ENCODE measurements at regions not wholly inside any gene's neighbourhood (a gene's known extent, or its start where the extent isn't known, plus 50 kb on each side); places are given as distances from the start of the nearest gene placed in this dataset.

GRCh38 chr4:136768213-136768924 is 763.9 kb downstream of the PCDH18 start:
- no peaks in the 10 kb centered on the region for H3K4me1 ChIP-seq (ENCODE audit: control insufficient read depth in 2 of 2, insufficient read depth in 2 of 2, low read length in 2 of 2)
- no peaks in the 10 kb centered on the region for H3K9me3 ChIP-seq (ENCODE audit: control extremely low read depth in 1 of 3, control insufficient read depth in 2 of 3, insufficient read depth in 1 of 3, low read length in 2 of 3)
- POLR2A ChIA-PET, result no interaction called here
- Mint-ChIP-seq H3K4me1 (no peaks in the 10 kb centered on the region), H3K27me3 (no peaks in the 10 kb centered on the region), H3K4me3 (no peak overlapping the region), H3K9me3 (ENCODE audit: insufficient read depth) (no peaks in the 10 kb centered on the region), H3K27ac (no peak overlapping the region)
- no peaks in the 10 kb centered on the region for H3K27me3 ChIP-seq (replicated peaks in 1 of 4; ENCODE audit: control extremely low read depth in 1 of 4, control insufficient read depth in 3 of 4, insufficient read depth in 4 of 4, low read length in 3 of 4)
- H2AFZ ChIP-seq (ENCODE audit: insufficient read depth, low read depth, low read length, poor library complexity, severe bottlenecking), result no peak overlapping the region
- intact Hi-C loops (cut with micrococcal nuclease), result no loop called here
- no peak overlapping the region for H3K27ac ChIP-seq (ENCODE audit: low read length in 2 of 2)
- no peaks in the 10 kb centered on the region for H3K36me3 ChIP-seq (replicated peaks in 1 of 2; ENCODE audit: control extremely low read depth in 1 of 2, control insufficient read depth in 1 of 2, extremely low read depth in 1 of 2, insufficient read depth in 2 of 2, low read length in 1 of 2)
- no peak for ATAC-seq (ENCODE audit: low read depth)
- TF ChIP-seq EZH2 (IDR thresholded peaks at IDR 0.05; ENCODE audit: borderline replicate concordance, insufficient read depth, low read depth, low read length, poor library complexity, severe bottlenecking) (no peak), CTCF (IDR thresholded peaks at IDR 0.05) (no peak)
- no peaks in the 10 kb centered on the region for H3K79me2 ChIP-seq (ENCODE audit: control insufficient read depth, insufficient read depth, low read length)
- no peak overlapping the region for H3K4me2 ChIP-seq (replicated peaks; ENCODE audit: low read depth, low read length, poor library complexity, severe bottlenecking)
- H4K20me1 ChIP-seq (ENCODE audit: control insufficient read depth, insufficient read depth, low read length, poor library complexity, severe bottlenecking), result no peaks in the 10 kb centered on the region
- no peak for DNase-seq
- CTCF ChIA-PET, result no interaction called here
- H3K9ac ChIP-seq (ENCODE audit: low read length), result no peak overlapping the region
- no peak overlapping the region for H3K4me3 ChIP-seq (ENCODE audit: control extremely low read depth in 1 of 5, extremely low read depth in 1 of 5, insufficient read depth in 1 of 5, low read depth in 2 of 5, low read length in 4 of 5)
- WGBS (ENCODE audit: insufficient coverage), result 80% methylated on average over 1 of the region's 3 CpGs

DNA sequence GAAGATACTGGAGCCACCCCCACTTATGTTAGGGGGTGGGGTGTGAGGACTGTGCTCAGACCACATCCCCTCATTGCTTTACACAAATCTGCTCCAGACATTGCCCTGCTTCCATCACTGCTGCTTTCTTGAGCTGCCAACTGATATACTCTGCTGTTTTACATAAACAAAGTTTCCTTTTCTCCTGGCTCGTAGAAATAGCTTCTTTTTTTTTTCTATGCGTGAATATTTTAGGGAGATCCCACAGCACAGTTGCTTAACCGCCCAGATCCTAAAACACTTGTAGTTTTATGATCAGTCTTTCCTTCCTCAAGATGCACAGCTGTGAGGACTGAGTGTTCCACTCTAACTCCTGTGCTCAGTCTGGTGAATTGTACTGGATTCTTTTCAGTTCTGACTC is 768.4 kb downstream of the PCDH18 start:
- WGBS (ENCODE audit: insufficient coverage), result 80% methylated on average over 1 of the region's 3 CpGs
- DNase-seq (no peak), ATAC-seq (ENCODE audit: low read depth) (no peak)
- Mint-ChIP-seq H3K4me1 (no peaks in the 10 kb centered on the region), H3K9me3 (ENCODE audit: insufficient read depth) (no peaks in the 10 kb centered on the region), H3K27me3 (no peaks in the 10 kb centered on the region), H3K27ac (no peak overlapping the region), H3K4me3 (no peak overlapping the region)
- H3K27me3 ChIP-seq (replicated peaks in 1 of 4; ENCODE audit: control extremely low read depth in 1 of 4, control insufficient read depth in 3 of 4, insufficient read depth in 4 of 4, low read length in 3 of 4), result no peaks in the 10 kb centered on the region
- H4K20me1 ChIP-seq (ENCODE audit: control insufficient read depth, insufficient read depth, low read length, poor library complexity, severe bottlenecking), result no peaks in the 10 kb centered on the region
- H3K36me3 ChIP-seq (replicated peaks in 1 of 2; ENCODE audit: control extremely low read depth in 1 of 2, control insufficient read depth in 1 of 2, extremely low read depth in 1 of 2, insufficient read depth in 2 of 2, low read length in 1 of 2), result no peaks in the 10 kb centered on the region
- H3K9me3 ChIP-seq (ENCODE audit: control extremely low read depth in 1 of 3, control insufficient read depth in 2 of 3, insufficient read depth in 1 of 3, low read length in 2 of 3), result no peaks in the 10 kb centered on the region
- CTCF ChIA-PET, result no interaction called here
- H3K4me2 ChIP-seq (replicated peaks; ENCODE audit: low read depth, low read length, poor library complexity, severe bottlenecking), result no peak overlapping the region
- no peaks in the 10 kb centered on the region for H3K79me2 ChIP-seq (ENCODE audit: control insufficient read depth, insufficient read depth, low read length)
- H2AFZ ChIP-seq (ENCODE audit: insufficient read depth, low read depth, low read length, poor library complexity, severe bottlenecking), result no peak overlapping the region
- no peak overlapping the region for H3K27ac ChIP-seq (ENCODE audit: low read length in 2 of 2)
- TF ChIP-seq CTCF (IDR thresholded peaks at IDR 0.05) (no peak), EZH2 (IDR thresholded peaks at IDR 0.05; ENCODE audit: borderline replicate concordance, insufficient read depth, low read depth, low read length, poor library complexity, severe bottlenecking) (no peak)
- POLR2A ChIA-PET, result no interaction called here
- H3K9ac ChIP-seq (ENCODE audit: low read length), result no peak overlapping the region
- no peak overlapping the region for H3K4me3 ChIP-seq (ENCODE audit: control extremely low read depth in 1 of 5, extremely low read depth in 1 of 5, insufficient read depth in 1 of 5, low read depth in 2 of 5, low read length in 4 of 5)
- no peaks in the 10 kb centered on the region for H3K4me1 ChIP-seq (ENCODE audit: control insufficient read depth in 2 of 2, insufficient read depth in 2 of 2, low read length in 2 of 2)
- intact Hi-C loops (cut with micrococcal nuclease), result no loop called here
